LHCN-M2 (cell line): ENCODE measurements at regions not wholly inside any gene's neighbourhood (a gene's known extent, or its start where the extent isn't known, plus 50 kb on each side); places are given as distances from the start of the nearest gene placed in this dataset.
"Not testable (repeated sequence)": the region's sequence is repeated elsewhere in the genome, so short reads cannot be mapped to it uniquely, and the experiment has no call there.

Experiments used
- DNase-seq: peaks from one replicate; pipeline ENCODE4 v3.0.0-alpha.2; 2012; ENCODE audit warnings: low read depth

GRCh38 chr15:66864871-66865281 lies 162.8 kb downstream of the SMAD6 start:
- DNase-seq, result no peak

- DNase-seq, result no peak
Measured at GRCh38 chr15:66865622-66866611, 163.9 kb downstream of the SMAD6 start.

- DNase-seq, result no peak
Measured at GRCh38 chr15:66866656-66867055, 164.6 kb downstream of the SMAD6 start.

GRCh38 chr15:66868918-66869317 lies 166.9 kb downstream of the SMAD6 start:
- no peak for DNase-seq

- no peak for DNase-seq
Measured at GRCh38 chr15:66870880-66871388, 168.9 kb downstream of the SMAD6 start.

GRCh38 chr15:66872405-66872804 lies 170.4 kb downstream of the SMAD6 start:
- DNase-seq, result no peak

- DNase-seq, result not testable (repeated sequence)
Measured at GRCh38 chr15:66873331-66873730, 171.3 kb downstream of the SMAD6 start.

- DNase-seq, result no peak
Measured at GRCh38 chr15:66873856-66874255, 171.8 kb downstream of the SMAD6 start.

- no peak for DNase-seq
Measured at GRCh38 chr15:66875588-66876420, 173.8 kb downstream of the SMAD6 start.

GRCh38 chr15:66876421-66876730 lies 174.3 kb downstream of the SMAD6 start:
- DNase-seq, result no peak

- no peak for DNase-seq
Measured at GRCh38 chr15:66876731-66877476, 174.9 kb downstream of the SMAD6 start.

GRCh38 chr15:66877477-66878271 lies 175.6 kb downstream of the SMAD6 start:
- DNase-seq, result no peak

GRCh38 chr15:66878761-66879160 lies 176.7 kb downstream of the SMAD6 start:
- no peak for DNase-seq

GRCh38 chr15:66879531-66880368 lies 177.7 kb downstream of the SMAD6 start:
- DNase-seq, result no peak

- DNase-seq, result no peak
Measured at GRCh38 chr15:66880380-66881155, 178.5 kb downstream of the SMAD6 start.

- no peak for DNase-seq
Measured at GRCh38 chr15:66881173-66881905, 179.3 kb downstream of the SMAD6 start.

GRCh38 chr15:66882251-66883020 lies 180.4 kb downstream of the SMAD6 start:
- DNase-seq, result peak; percentile 84
